ENCODE measurements at regions not wholly inside any gene's neighbourhood (a gene's known extent, or its start where the extent isn't known, plus 50 kb on each side); places are given as distances from the start of the nearest gene placed in this dataset.
"Not testable (repeated sequence)": the region's sequence is repeated elsewhere in the genome, so short reads cannot be mapped to it uniquely, and the experiment has no call there.

DNA sequence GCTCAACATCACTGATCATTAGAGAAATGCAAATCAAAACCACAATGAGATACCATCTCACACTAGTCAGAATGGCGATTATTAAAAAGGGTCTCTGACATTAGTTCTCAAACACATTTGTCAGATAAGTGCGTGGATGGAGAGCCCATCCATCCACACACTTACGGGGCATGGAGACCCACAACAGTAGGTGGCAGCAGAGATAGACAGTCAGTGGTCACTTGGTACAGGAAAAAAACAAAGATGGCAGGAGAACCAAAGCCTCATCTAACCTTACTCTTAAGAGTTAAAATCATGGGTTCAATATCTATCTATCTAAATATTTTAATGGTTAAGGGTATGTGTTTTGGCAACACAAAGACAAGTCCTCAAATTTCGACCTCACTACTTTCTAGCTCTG lies 1378.7 kb upstream of the C9orf72 start:
- no peak for DNase-seq

DNA sequence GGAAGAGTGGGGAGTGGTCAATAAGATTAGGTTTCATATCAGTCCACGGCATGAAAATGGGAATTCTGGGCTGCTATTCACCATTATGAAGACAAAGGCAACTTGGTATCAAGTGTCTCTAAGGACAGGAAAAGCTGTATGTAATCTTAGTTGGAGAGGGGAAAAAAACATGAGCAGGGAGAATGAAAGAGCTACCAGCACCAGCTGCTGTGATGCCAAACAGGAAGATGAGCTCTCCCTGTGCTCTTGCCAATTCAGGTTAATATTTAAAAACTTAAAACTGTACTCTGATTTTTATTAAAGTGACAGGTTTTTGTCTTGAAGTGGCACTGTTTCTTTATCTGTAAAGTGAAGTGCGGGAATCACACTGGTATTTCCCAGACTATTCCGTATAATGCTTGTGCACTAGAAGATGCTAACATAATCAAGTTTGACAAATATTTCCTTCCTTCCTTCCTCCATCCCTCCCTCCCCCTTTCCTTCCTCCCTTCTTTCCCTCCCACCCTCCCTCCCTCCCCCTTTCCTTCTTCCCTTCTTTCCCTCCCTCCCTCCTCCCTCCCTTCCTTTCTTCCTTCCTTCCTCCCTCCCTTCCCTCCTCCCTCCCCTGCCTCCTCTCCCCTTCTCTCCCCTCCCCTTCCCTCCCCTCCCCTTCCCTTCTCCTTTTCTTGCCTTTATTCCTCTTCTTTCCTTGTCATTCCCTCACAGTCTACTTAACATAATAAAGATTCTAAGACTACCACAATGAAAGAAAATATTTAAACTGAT lies 1383.0 kb upstream of the C9orf72 start:
- no peak for DNase-seq

DNA sequence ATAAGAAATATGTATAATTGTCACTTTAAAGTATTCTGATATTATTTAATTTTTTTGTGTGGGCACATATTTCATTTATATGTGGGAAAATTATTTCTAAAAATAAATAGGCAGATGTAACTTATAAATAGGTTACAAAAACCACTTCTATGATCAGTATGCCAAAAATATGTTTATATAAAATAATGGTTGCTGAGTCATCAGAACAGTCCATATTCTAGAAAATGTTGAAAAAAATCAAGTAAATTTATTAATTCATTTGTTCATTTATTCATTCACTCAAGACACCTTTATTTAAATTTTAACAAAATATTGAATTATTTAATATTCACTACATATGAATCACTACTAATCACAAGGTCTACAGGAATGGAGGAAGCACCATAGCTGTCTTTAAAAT lies 1387.3 kb upstream of the C9orf72 start:
- no peak for DNase-seq

- no peak for DNase-seq
Observed at GRCh38 chr9:28961623-28962022, 1388.3 kb upstream of the C9orf72 start.

- DNase-seq: no peak
Observed at GRCh38 chr9:28967226-28967625, 1393.9 kb upstream of the C9orf72 start.

GRCh38 chr9:28970241-28970654 lies 1397.0 kb upstream of the C9orf72 start:
- no peak for DNase-seq

GRCh38 chr9:28971881-28972280 lies 1398.6 kb upstream of the C9orf72 start:
- no peak for DNase-seq

DNA sequence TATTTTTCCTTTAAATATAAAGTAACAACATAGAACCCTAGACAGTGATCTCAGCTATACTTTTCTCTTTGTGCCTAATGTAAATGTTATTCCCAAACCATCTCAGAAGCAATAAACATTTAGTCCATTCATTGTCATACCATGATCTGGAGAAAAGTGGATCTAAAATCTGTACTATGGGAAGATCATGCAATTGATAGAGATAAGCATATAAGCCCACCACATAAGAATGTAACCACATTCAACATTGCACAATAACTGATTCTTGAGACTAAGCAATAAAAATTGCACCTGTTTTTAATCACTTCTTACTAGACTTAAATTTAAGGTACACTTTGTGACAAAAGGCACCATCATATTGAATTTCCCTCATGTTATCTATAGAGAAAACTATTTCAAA lies 1403.0 kb upstream of the C9orf72 start:
- no peak for DNase-seq

GRCh38 chr9:28976684-28977083 lies 1403.4 kb upstream of the C9orf72 start:
- DNase-seq: no peak

DNA sequence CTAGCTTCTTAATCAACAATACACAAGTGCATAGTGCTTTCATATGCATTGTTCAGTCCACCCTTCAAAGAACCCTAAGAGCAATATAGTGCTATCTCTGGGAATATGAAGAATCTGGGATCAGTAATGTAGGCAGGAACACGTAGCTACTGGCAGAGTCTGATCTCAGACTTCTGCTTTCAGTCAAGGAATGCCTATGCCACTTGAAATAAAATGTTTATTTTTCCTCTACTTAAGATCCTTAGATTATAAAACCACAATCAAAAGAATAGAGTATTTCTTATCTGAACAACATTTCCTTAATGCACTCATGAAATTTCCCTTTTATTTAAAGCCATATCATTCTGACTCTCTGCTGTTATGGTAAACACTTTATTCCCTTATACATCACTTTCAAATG lies 1407.8 kb upstream of the C9orf72 start:
- DNase-seq: no peak

GRCh38 chr9:28981711-28982110 lies 1408.4 kb upstream of the C9orf72 start:
- no peak for DNase-seq

- no peak for DNase-seq
Observed at GRCh38 chr9:28984016-28984415, 1410.7 kb upstream of the C9orf72 start.

DNA sequence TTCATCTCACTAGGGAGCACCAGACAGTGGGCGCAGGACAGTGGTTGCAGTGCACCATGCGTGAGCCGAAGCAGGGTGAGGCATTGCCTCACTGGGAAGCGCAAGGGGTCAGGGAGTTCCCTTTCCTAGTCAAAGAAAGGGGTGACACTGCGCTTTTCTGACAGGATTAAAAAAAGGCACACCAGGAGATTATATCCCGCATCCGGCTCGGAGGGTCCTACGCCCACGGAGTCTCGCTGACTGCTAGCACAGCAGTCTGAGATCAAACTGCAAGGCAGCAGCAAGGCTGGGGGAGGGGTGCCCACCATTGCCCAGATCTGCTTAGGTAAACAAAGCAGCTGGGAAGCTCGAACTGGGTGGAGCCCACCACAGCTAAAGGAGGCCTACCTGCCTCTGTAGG lies 1416.7 kb upstream of the C9orf72 start:
- not testable (repeated sequence) for DNase-seq

DNA sequence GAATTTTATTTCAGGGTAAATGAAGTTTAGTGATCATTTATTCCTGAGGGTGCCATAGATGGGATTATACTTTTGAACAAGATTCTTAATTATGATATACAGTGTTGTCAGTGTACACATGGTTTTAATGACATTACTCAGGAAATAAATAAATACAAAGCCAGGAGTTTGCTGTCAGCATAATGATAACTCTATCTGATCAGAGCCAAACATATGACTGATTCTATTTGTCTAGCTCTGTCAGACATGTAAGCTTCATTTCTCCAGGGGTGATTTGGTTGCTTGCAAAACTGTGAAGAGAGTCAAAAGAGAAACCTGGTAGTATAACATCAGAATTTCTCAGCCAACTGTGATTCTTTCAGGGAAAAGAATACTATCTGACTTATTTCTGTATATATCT lies 1425.8 kb upstream of the C9orf72 start:
- no peak for DNase-seq

GRCh38 chr9:28999806-29000205 lies 1426.5 kb upstream of the C9orf72 start:
- no peak for DNase-seq

DNA sequence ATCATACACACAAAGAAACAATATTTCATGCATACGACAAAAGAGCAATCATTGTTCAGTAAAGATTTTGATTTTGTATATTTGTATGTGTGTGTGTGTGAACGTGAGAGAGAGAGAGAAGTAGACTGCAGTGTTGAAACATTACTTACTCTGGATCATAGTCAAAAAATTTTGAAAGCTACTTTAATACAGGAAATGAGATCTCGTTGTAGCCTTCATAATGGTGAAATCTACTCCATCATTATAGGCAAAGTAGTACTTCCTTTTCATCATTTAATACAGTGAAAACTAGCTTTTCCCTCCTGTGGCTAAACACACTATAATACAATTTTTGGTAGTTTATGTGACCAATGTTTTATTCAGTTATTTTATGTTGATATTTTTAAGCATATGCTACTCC lies 1427.7 kb upstream of the C9orf72 start:
- DNase-seq: no peak

DNA sequence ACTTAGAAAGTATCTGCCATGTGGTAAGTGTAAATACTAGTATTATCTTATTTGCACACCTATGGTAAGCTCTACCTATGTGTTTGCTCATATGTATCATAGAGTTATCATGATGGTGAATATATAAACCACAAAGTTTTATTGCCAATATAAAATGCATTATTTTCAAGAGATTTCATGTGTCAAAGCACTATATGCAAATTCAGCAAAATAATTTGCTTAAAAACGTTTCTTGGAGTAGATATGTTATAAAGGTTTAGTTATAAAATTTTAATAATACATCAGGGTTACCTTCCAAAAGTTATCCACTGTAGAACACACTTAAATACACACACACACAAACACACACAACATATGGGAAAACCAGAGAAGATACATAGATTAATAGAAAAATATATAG lies 1431.7 kb upstream of the C9orf72 start:
- DNase-seq: no peak

GRCh38 chr9:29006628-29007027 lies 1433.3 kb upstream of the C9orf72 start:
- DNase-seq: no peak

DNA sequence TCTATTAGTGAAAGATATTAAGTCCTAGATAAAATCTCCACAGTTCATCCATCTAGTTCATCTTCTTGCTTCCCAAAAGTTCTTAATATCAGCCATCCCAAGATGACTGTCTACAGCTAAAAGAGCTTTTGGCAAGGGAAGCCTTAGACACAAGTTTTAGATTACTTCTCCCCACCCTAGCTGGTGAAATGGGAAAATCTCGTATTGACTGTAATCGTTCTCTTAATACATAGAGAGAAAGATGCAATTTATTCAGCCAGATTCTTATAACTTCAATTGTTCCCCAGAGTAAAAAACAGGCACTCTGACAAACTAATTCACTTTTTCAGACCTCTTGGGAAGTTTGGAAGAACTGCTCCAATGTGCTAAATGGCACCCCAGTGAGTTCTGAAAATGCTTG lies 1439.6 kb upstream of the C9orf72 start:
- no peak for DNase-seq

- DNase-seq: no peak
Observed at GRCh38 chr9:29021632-29022031, 1448.4 kb upstream of the C9orf72 start.

GRCh38 chr9:29038332-29038731 lies 1465.1 kb upstream of the C9orf72 start:
- no peak for DNase-seq

DNA sequence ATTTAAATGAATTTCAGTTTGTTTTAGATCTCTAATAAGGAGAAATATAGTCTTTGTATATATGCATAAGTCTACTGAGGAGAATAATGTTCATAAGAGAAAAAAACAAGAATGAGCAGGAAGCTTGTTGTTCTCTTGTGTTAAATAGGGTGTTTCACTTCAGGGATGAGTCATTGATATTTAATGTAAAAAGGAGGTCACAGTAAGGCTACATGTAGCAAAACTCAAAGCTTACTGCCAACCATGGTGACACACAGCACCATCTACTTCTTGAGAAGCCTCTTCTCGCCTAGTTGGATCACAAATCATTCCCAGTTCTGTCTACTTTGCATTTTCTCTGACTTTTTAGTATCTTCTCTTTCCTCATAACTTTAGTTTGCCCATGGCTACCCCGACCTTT lies 1466.0 kb upstream of the C9orf72 start:
- no peak for DNase-seq

DNA sequence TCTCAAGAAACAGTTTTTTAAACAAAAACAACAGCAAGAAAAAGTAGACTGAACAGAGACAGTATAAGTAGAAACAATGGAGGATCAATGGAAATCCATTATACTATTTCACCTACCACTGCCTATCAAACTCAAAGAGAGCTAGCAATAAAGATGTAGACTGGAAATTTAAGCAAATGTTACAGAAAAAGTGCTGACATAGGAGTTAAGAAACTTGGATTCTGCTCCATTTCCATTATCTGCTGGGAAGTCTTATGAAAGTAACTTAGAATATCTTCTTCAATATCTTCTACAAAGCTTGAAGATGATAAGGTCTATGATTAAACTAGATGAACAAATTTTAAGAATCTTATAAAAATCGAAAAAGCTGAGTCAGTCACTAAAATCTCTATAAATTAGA lies 1469.8 kb upstream of the C9orf72 start:
- no peak for DNase-seq

DNA sequence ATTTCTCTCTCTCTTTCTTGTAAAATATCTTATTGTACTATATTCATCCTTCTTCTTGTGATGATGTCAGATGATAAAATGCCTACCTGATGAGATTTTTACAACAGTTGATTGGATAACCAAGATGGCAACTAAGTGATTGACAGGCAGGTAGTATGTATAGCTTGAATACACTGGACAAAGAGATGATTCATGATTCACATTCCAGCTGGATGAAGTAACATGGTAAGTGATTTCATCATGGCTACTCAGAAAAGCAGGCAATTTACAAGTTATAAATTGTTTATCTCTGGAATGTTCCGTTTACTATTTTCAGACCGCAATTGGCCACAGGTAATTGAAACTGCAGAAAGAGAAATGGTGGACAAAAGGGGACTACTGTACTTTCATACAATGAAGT lies 1471.7 kb upstream of the C9orf72 start:
- DNase-seq: no peak

DNA sequence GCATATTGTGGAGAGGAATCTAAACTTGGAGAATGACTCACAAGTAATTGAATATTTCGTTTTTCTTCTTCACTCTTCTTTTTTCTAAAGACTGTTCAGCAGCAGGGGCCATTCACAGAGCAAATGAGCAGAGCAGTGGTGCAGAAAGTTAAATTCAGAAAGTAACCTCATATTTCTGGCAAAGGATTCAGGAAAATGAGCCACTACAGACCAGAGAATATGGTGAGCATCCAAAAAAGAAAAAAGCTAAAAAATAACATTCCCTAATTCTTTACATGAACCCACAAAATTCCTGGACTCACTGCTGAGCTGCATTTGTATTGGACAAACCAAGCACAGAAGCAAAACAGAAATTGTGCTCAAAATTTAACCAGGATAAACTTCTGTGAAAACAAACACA lies 1486.8 kb upstream of the C9orf72 start:
- DNase-seq: no peak
